Neural cell (in vitro differentiated cells): ENCODE measurements at regions not wholly inside any gene's neighbourhood (a gene's known extent, or its start where the extent isn't known, plus 50 kb on each side); places are given as distances from the start of the nearest gene placed in this dataset.

Experiments used
- H2AFZ ChIP-seq: fragments of 200-600, 300-800 bp; sonication (generic), shearing (Covaris generic); 2 replicates; pipeline ENCODE4 v1.6.0; 2014; ENCODE audit warnings: low read depth, mild to moderate bottlenecking, antibody characterized with exemption, low read length, moderate library complexity
- H3F3A ChIP-seq: fragments of 200-600 bp; shearing (Covaris generic); 2 replicates; pipeline ENCODE4 v1.6.1; 2016; ENCODE audit warnings: mild to moderate bottlenecking, moderate library complexity, mixed read lengths, antibody characterized with exemption, low read length; ENCODE audit not compliant: insufficient read depth, poor library complexity, severe bottlenecking
- H3K27ac ChIP-seq: fragments of 200-600, 300-800 bp; sonication (generic), shearing (Covaris generic); 2 replicates; pipeline ENCODE4 v1.5.1; 2014; ENCODE audit warnings: mild to moderate bottlenecking, low read length, moderate library complexity
- H3K27me3 ChIP-seq: fragments of 300-800, 200-600 bp; sonication (generic), shearing (Covaris generic); 2 replicates; pipeline ENCODE4 v1.6.0; 2014; ENCODE audit warnings: mild to moderate bottlenecking, low read depth, low read length, moderate library complexity; ENCODE audit not compliant: insufficient read depth
- H3K36me3 ChIP-seq: fragments of 300-800, 200-600 bp; sonication (generic), shearing (Covaris generic); 2 replicates; pipeline ENCODE4 v1.5.1; 2014; ENCODE audit warnings: mild to moderate bottlenecking, antibody characterized with exemption, low read length, moderate library complexity; ENCODE audit not compliant: insufficient read depth
- H3K4me2 ChIP-seq: fragments of 300-800, 200-600 bp; sonication (generic), shearing (Covaris generic); 2 replicates; pipeline ENCODE4 v1.6.0; 2014; ENCODE audit warnings: mild to moderate bottlenecking, low read length
- H3K4me3 ChIP-seq: fragments of 300-800, 200-600 bp; sonication (generic), shearing (Covaris generic); 2 replicates; pipeline ENCODE4 v1.5.1; 2014; ENCODE audit warnings: mild to moderate bottlenecking, low read length, moderate library complexity
- H3K79me2 ChIP-seq: fragments of 200-600 bp; shearing (Covaris generic); replicated peaks from 2 replicates; pipeline ENCODE4 v1.6.0; 2014; ENCODE audit warnings: mild to moderate bottlenecking, low read length, moderate library complexity; ENCODE audit not compliant: insufficient read depth
- H3K9ac ChIP-seq: fragments of 300-800, 200-600 bp; sonication (generic), shearing (Covaris generic); 2 replicates; pipeline ENCODE4 v1.6.1; 2016; ENCODE audit warnings: mild to moderate bottlenecking, low read length, mixed read lengths
- H3K9me2 ChIP-seq: fragments of 200-600 bp; shearing (Covaris generic); 2 replicates; pipeline ENCODE4 v1.6.1; 2016; ENCODE audit warnings: mild to moderate bottlenecking, low read length, mixed read lengths; ENCODE audit not compliant: insufficient read depth
- H3K9me3 ChIP-seq: fragments of 200-600, 300-800 bp; sonication (generic), shearing (Covaris generic); 2 replicates; pipeline ENCODE4 v1.6.1; 2016; ENCODE audit warnings: mild to moderate bottlenecking, mixed run types, low read length, moderate library complexity, mixed read lengths
- H4K20me1 ChIP-seq: fragments of 200-600 bp; shearing (Covaris generic); 2 replicates; pipeline ENCODE4 v1.6.1; 2016; ENCODE audit warnings: mild to moderate bottlenecking, mixed run types; ENCODE audit not compliant: insufficient read depth
- CTCF ChIP-seq: fragments of 450-650 bp; IDR thresholded peaks from 2 replicates; pipeline ENCODE4 v1.5.1; 2014; ENCODE audit warnings: antibody characterized with exemption, mild to moderate bottlenecking, moderate library complexity; ENCODE audit not compliant: poor library complexity, severe bottlenecking
- EP300 ChIP-seq: fragments of 450-650 bp; conservative IDR thresholded peaks from 2 replicates; pipeline ENCODE4 v1.6.1; 2014; ENCODE audit warnings: antibody characterized with exemption, mild to moderate bottlenecking, moderate library complexity; ENCODE audit not compliant: poor library complexity, severe bottlenecking
- EZH2 ChIP-seq: fragments of 200-600, 300-800 bp; shearing (Covaris generic), sonication (generic); IDR thresholded peaks from 2 replicates; pipeline ENCODE4 v1.6.1; 2014; ENCODE audit warnings: antibody characterized with exemption, low read length, borderline replicate concordance, mild to moderate bottlenecking; ENCODE audit not compliant: insufficient read depth, poor library complexity, severe bottlenecking
- MXI1 ChIP-seq: fragments of 450-650 bp; conservative IDR thresholded peaks from 2 replicates; pipeline ENCODE4 v1.6.1; 2014; ENCODE audit warnings: antibody characterized with exemption, mild to moderate bottlenecking; ENCODE audit not compliant: poor library complexity, severe bottlenecking
- POLR2AphosphoS5 ChIP-seq: IDR thresholded peaks from 2 replicates; pipeline ENCODE4 v1.6.1; 2012
- RAD21 ChIP-seq: fragments of 450-650 bp; conservative IDR thresholded peaks from 2 replicates; pipeline ENCODE4 v1.6.1; 2014; ENCODE audit warnings: antibody characterized with exemption, mild to moderate bottlenecking, moderate library complexity
- REST ChIP-seq: IDR thresholded peaks from 2 replicates; pipeline ENCODE4 v1.6.1; 2012; ENCODE audit warnings: borderline replicate concordance
- SMC3 ChIP-seq: fragments of 450-650 bp; conservative IDR thresholded peaks from 2 replicates; pipeline ENCODE4 v1.6.1; 2014; ENCODE audit warnings: antibody characterized with exemption, mild to moderate bottlenecking, moderate library complexity; ENCODE audit not compliant: poor library complexity
- TAF1 ChIP-seq: IDR thresholded peaks from 2 replicates; pipeline ENCODE4 v1.6.1; 2012; ENCODE audit warnings: low read depth

GRCh38 chr1:4444086-4444485 is 210.3 kb upstream of the AJAP1 start:
- Histone ChIP-seq H3K9ac (no peak overlapping the region), H3F3A (no peaks in the 10 kb centered on the region), H3K9me2 (no peaks in the 10 kb centered on the region), H3K79me2 (no peaks in the 10 kb centered on the region), H4K20me1 (no peaks in the 10 kb centered on the region), H3K27me3 (no peaks in the 10 kb centered on the region), H3K9me3 (no peaks in the 10 kb centered on the region), H3K4me2 (no peak overlapping the region), H3K4me3 (no peak overlapping the region), H3K27ac (no peak overlapping the region), H3K36me3 (no peaks in the 10 kb centered on the region), H2AFZ (no peak overlapping the region)
- TF ChIP-seq MXI1 (no peak), REST (no peak), EZH2 (no peak), EP300 (no peak), TAF1 (no peak), POLR2AphosphoS5 (no peak), SMC3 (no peak), RAD21 (no peak), CTCF (no peak)

DNA sequence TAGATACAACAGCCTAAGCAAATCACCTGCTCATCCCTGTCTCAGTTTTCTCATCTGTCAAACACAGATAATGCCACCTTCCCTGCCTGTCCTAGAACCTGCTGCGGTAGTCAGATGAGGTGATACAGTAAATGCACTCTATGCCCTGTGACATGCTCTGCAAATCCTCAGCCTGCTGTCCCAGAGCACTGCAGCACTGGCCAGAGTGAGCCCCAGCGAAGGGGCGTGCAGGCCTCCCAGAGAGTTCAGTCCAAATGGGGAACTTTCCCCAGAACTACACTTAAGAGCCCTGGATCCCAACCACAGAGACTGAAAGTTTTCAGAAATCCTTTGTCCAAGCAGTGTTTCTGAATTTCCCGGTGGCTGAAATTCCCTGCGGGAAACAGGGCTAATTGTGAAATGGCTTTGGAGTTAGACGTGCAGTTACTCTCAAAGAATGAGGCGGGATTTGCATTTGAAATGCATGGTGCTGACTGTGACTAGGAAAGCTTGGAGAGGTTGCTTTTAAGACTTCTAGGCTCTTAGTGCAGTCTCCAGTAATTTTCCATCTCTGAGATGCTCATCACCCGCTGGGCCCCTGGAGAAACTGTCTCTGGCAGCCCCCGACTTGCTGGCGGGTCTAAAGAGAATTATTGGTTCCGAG is 206.5 kb upstream of the AJAP1 start:
- peak overlapping the region; percentile 57 for H3K27ac ChIP-seq
- TF ChIP-seq POLR2AphosphoS5 (peak; percentile 10), RAD21 (no peak), SMC3 (no peak), MXI1 (no peak), REST (peak; percentile 97)
- H3K36me3 ChIP-seq: no peaks in the 10 kb centered on the region
- no peaks in the 10 kb centered on the region for H3K9me2 ChIP-seq
- no peaks in the 10 kb centered on the region for H3K9me3 ChIP-seq
- peak overlapping the region; percentile 40 for H3K4me3 ChIP-seq
- no peaks in the 10 kb centered on the region for H3K79me2 ChIP-seq
- no peak overlapping the region for H3K4me2 ChIP-seq
- no peaks in the 10 kb centered on the region for H4K20me1 ChIP-seq
- H3K9ac ChIP-seq: no peak overlapping the region
- H3F3A ChIP-seq: no peaks in the 10 kb centered on the region
- H3K27me3 ChIP-seq: no peaks in the 10 kb centered on the region
- no peak overlapping the region for H2AFZ ChIP-seq
